ENCODE measurements at regions not wholly inside any gene's neighbourhood (a gene's known extent, or its start where the extent isn't known, plus 50 kb on each side); places are given as distances from the start of the nearest gene placed in this dataset.

DNA sequence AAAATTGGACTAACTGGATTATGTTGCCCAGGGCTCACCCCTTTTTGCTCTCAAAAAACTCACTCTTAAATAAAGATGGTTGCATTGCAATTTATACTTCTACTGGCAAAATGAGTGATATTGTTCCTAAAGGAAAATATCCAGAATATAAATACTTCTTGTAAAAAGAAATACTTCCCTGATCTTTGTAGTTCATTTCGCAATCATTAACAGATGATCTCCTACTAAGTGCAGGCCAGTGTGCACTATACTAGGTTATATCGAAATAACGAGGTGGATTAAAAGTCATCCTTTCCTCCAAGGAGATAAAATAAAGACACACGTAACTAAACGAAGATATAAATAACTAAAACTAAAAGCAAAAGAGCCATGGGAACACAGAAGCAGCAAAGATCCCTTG is 63.0 kb downstream of the MEX3B start:
- TF ChIP-seq, protein P1, sequence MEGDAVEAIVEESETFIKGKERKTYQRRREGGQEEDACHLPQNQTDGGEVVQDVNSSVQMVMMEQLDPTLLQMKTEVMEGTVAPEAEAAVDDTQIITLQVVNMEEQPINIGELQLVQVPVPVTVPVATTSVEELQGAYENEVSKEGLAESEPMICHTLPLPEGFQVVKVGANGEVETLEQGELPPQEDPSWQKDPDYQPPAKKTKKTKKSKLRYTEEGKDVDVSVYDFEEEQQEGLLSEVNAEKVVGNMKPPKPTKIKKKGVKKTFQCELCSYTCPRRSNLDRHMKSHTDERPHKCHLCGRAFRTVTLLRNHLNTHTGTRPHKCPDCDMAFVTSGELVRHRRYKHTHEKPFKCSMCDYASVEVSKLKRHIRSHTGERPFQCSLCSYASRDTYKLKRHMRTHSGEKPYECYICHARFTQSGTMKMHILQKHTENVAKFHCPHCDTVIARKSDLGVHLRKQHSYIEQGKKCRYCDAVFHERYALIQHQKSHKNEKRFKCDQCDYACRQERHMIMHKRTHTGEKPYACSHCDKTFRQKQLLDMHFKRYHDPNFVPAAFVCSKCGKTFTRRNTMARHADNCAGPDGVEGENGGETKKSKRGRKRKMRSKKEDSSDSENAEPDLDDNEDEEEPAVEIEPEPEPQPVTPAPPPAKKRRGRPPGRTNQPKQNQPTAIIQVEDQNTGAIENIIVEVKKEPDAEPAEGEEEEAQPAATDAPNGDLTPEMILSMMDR (conservative IDR thresholded peaks at IDR 0.05; ENCODE audit: low read length), result no peak
- no peak for TF ChIP-seq EZH2phosphoT487 (IDR thresholded peaks at IDR 0.05; ENCODE audit: borderline replicate concordance)

All from Loucy (cell line).